Suppressor macrophage (primary cell): ENCODE measurements at regions not wholly inside any gene's neighbourhood (a gene's known extent, or its start where the extent isn't known, plus 50 kb on each side); places are given as distances from the start of the nearest gene placed in this dataset.

Source experiments
- DNase-seq, 4 experiments: peaks; one replicate each; pipeline ENCODE4 v3.0.0-alpha.2; 2020 to 2022

- no peak for DNase-seq
Observed at GRCh38 chr7:80403686-80404241, 108.1 kb downstream of the GNAT3 start.

GRCh38 chr7:80401708-80402107, 110.2 kb downstream of the GNAT3 start:
- peak in 1 of 4 experiments; percentile 2 for DNase-seq

GRCh38 chr7:80393786-80394185, 118.1 kb downstream of the GNAT3 start:
- no peak for DNase-seq

- DNase-seq, result peak in 2 of 4 experiments; percentile 37 to 52
Observed at GRCh38 chr7:80392229-80393169, 119.4 kb downstream of the GNAT3 start.

- DNase-seq, result no peak
Observed at GRCh38 chr7:80387634-80388193, 124.2 kb downstream of the GNAT3 start.

GRCh38 chr7:80386686-80387085, 125.2 kb downstream of the GNAT3 start:
- DNase-seq, result no peak

GRCh38 chr7:80385508-80385907, 126.4 kb downstream of the GNAT3 start:
- no peak for DNase-seq

- DNase-seq, result no peak
Observed at GRCh38 chr7:80380957-80381356, 130.9 kb downstream of the GNAT3 start.

GRCh38 chr7:80379034-80379982, 132.6 kb downstream of the GNAT3 start:
- DNase-seq, result no peak

- DNase-seq, result no peak
Observed at GRCh38 chr7:80374321-80374720, 137.5 kb downstream of the GNAT3 start.

- DNase-seq, result no peak
Observed at GRCh38 chr7:80373429-80374032, 138.3 kb downstream of the GNAT3 start.

- no peak for DNase-seq
Observed at GRCh38 chr7:80372415-80372814, 139.4 kb downstream of the GNAT3 start.

- DNase-seq, result no peak
Observed at GRCh38 chr7:80370587-80370986, 141.3 kb downstream of the GNAT3 start.

- no peak for DNase-seq
Observed at GRCh38 chr7:80369321-80369720, 142.5 kb downstream of the GNAT3 start.

- DNase-seq, result no peak
Observed at GRCh38 chr7:80362677-80363076, 149.2 kb downstream of the GNAT3 start.

GRCh38 chr7:80362010-80362618, 149.8 kb downstream of the GNAT3 start:
- DNase-seq, result no peak

- no peak for DNase-seq
Observed at GRCh38 chr7:80359476-80359875, 152.4 kb downstream of the GNAT3 start.

- DNase-seq, result no peak
Observed at GRCh38 chr7:80359029-80359428, 152.8 kb downstream of the GNAT3 start.

- no peak for DNase-seq
Observed at GRCh38 chr7:80357530-80357929, 154.3 kb downstream of the GNAT3 start.

- no peak for DNase-seq
Observed at GRCh38 chr7:80350430-80350829, 161.4 kb downstream of the GNAT3 start.

- no peak for DNase-seq
Observed at GRCh38 chr7:80348223-80348622, 163.6 kb downstream of the GNAT3 start.

- no peak for DNase-seq
Observed at GRCh38 chr7:80347173-80347572, 164.7 kb downstream of the GNAT3 start.
